C4-2B (cell line): ENCODE measurements at regions not wholly inside any gene's neighbourhood (a gene's known extent, or its start where the extent isn't known, plus 50 kb on each side); places are given as distances from the start of the nearest gene placed in this dataset.

Experiments
- H3K27ac ChIP-seq: fragments of 450-650 bp; 2 replicates; pipeline ENCODE4 v1.5.1; 2017
- CTCF ChIP-seq: fragments of 450-650 bp; conservative IDR thresholded peaks from 2 replicates; pipeline ENCODE4 v1.5.1; 2017; ENCODE audit warnings: mild to moderate bottlenecking
- ZFX ChIP-seq: fragments of 450-650 bp; IDR thresholded peaks from 2 replicates; pipeline ENCODE4 v1.6.1; 2017

- H3K27ac ChIP-seq, result peak overlapping the region; percentile 42; the same call in 1 of the 2 replicates
Observed at GRCh38 chr5:74413403-74414048, 227.0 kb downstream of the ENC1 start.

GRCh38 chr5:74412066-74412465, 228.5 kb downstream of the ENC1 start:
- no peak overlapping the region for H3K27ac ChIP-seq
- TF ChIP-seq ZFX (no peak), CTCF (no peak)

More at GRCh38 chr5:74413403-74414048, 227.0 kb downstream of the ENC1 start:
- no peak for TF ChIP-seq CTCF
- TF ChIP-seq ZFX, result no peak

- TF ChIP-seq CTCF (no peak), ZFX (no peak)
- H3K27ac ChIP-seq, result no peak overlapping the region
Observed at GRCh38 chr5:74409712-74410111, 230.8 kb downstream of the ENC1 start.

- H3K27ac ChIP-seq, result peak overlapping the region; percentile 8; the same call in 1 of the 2 replicates
- TF ChIP-seq ZFX (no peak), CTCF (no peak)
Observed at GRCh38 chr5:74409166-74409706, 231.3 kb downstream of the ENC1 start.

GRCh38 chr5:74408150-74409043, 232.1 kb downstream of the ENC1 start:
- peak overlapping the region; percentile 8; the same call in 1 of the 2 replicates for H3K27ac ChIP-seq
- TF ChIP-seq ZFX (no peak), CTCF (no peak)

- H3K27ac ChIP-seq, result no peak overlapping the region
Observed at GRCh38 chr5:74407701-74408100, 232.8 kb downstream of the ENC1 start.

More at GRCh38 chr5:74407701-74408100, 232.8 kb downstream of the ENC1 start:
- TF ChIP-seq CTCF (no peak), ZFX (no peak)
